ENCODE measurements at regions not wholly inside any gene's neighbourhood (a gene's known extent, or its start where the extent isn't known, plus 50 kb on each side); places are given as distances from the start of the nearest gene placed in this dataset.

DNA sequence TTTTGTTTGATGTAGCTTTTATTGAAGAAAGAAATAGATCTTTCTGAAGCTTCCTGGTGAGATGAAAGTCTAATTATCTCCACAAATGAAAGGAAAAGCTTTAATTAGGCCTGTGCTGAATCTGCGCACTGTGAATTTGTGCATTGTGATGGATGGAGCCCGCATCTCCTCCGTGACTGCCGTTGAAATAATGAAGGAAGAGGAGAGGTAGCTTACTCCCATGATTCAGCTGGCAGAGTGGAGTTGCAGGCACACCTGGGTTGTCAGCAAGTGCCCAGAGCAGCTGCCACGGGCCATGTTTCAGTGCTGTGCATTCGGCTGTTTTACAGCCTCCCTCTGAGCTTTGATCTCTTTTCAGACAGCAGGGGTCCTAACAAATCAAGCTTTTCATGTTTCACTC lies 735.3 kb upstream of the TENM3 start:
- peak; percentile 1 for DNase-seq

DNA sequence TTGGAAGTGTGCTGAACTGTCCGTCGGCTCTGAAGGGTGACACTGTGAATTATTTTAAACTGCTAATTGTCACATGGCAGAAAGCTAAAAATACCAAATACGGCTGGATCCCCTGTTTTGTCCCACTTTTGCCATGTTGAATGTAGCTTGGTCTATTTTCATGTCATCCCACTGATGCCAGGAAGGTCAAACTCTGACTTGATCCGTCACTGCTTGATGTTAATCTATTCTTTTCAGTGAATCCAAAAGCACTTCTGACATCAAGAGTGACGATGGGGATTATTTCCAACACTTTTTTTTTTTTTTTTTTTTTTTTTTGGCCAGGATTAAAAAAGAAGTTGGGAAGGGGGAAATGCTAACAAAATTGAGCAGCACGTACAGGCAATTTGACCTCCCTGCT lies 734.6 kb upstream of the TENM3 start:
- no peak for DNase-seq

DNA sequence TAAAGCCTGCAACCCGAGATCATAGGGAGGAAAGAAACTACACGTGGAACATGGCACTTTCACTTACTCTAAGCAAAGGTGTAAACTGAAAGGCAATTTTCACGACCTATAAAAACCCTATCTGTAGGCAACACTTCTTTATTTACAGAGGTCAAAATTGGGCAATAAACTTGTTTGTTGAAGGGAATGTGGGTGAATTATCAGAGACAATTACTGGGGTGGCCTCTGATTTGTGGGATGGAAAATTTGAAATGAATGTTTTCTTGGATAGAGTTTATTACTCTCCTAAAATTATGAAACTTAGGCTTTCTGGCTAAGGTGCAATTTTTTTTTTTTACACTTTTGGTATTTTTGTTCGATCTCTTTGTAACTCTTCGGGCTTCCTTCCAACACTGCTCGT lies 734.1 kb upstream of the TENM3 start:
- no peak for DNase-seq

DNA sequence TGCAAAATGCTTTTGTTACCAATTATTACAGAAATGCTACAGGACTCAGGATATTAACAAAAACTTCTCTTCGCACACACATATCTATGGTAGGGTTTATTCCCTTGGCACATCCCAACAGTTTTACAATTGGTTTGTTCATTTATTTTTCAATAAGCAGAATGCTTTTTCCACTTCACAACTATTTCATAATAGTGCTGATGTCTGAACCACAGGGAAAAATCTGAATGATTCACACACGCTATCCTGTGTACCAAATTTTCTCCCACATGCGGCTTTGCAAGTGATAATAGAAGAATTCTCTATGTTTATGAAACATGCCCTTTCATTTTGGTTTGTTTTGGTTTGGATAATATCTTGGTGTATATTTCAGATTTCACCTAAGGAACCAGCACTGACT lies 725.7 kb upstream of the TENM3 start:
- DNase-seq: no peak

DNA sequence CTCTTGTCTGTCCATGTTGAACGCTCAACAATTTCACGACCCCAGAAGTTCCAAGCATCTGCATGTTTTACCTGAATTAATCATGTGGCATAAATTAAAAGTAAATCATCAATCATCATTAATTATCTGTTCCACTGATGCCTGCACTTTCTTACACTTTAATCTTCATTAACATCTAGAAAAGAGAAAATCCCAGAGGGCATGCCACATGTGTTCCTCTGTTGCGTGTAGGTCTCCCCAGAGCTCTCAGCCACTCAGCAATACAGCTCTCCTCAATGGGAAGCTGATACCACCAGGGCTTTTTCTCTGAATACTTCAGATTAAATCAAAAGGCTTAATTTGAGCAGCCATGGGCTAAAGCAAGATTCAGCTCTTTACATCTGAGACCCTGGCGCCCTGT lies 722.4 kb upstream of the TENM3 start:
- no peak for DNase-seq

DNA sequence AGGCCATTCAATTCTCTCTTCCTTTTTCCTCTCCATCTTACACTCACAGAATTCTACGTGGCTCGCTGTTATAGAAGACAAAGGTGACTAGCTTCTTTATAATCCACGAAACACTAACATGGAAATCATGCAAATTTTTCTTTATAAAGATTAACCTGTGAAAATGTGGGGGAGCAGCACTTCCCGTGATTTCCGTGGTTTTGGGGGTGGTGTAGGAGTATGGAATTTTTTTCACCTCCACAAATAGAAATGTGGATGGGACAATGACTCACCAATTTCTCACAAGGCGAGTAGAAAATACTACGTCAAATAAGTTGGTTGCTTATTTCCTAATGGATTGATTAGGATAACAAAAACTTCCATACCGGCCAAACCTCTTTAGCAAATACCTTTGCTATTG lies 719.2 kb upstream of the TENM3 start:
- no peak for DNase-seq

DNA sequence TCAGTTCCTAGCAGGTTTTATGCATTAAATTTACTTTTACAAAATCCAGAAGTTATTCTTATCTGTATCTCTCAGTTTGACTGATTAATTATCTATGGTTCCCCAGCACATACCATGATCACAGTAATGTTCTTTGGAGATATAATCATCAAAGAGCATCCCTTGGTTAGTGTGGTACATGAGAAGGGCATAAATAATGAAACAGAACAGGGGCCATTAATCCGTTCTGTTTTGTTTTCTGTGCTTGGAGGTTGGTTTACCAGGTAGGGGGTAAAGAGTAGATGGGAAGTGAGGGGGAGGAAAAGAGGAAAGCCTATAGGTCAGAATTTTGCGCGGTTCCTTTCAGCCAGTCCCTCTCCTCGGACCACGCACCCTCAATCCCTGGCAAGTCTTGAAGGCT lies 718.7 kb upstream of the TENM3 start:
- DNase-seq: no peak

DNA sequence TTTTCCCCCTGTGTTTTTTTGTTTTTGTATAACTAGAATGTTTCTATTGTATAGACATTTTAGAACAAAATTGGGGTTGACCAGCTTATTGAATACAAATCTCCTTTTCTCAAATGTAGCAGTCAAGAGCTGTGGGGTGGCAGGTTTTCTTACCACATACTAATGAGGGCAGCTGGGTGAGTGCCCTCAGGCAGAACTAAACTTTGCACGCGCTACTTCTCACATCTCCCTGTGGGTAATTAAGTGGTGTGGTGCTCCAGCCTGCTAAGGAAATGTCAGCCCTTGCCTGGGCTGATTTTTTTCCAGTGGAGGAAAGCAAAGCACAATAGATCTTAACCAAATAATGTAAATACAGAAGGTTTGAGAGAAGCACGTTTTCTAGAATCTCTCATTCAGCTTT lies 717.6 kb upstream of the TENM3 start:
- DNase-seq: peak; percentile 20

DNA sequence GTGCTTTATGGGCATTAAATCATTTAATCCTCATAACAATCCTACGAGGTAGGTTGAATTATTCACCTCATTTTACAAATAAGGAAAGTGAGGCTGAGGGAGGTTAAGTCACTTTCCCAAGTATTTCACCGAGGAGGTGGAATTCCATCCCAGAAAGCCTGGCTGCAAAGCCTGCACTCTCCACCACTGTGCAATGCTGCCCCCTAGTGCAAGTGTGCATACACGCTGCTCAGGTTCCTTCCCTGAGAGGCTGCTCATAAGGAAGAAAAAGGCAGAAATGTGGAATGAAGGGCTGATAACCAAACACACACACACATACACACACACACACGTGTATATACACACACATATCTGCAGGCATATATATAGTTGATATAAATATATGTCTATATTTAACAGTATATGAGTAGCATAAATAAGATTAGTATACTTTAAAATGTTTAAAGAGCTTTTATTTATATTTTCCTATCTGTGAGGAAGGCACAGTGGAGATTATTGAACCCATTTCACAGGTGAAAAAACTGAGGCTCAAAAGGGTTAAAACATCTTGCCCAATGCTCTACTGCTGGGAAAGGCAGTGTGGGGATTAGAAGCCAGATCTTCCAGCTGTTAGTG lies 714.5 kb upstream of the TENM3 start:
- DNase-seq: peak; percentile 18

DNA sequence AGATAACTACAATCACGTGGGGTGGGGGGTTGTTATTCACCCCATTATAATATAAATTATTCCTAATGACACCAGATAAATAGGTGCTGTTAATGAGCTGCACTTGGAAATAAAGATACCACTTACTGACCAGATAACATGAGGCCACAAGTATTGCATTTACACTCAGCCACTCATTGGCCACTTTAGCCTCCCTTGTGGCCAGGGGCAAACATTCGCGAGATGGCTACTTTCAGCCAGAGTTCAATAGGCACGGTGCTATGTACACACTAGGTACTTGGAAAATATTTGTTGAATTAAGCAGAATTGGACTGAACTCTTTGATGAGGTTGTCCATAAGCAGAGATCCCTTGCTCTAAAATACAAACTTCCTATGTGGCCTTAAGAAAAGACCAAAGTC lies 713.7 kb upstream of the TENM3 start:
- DNase-seq: no peak

DNA sequence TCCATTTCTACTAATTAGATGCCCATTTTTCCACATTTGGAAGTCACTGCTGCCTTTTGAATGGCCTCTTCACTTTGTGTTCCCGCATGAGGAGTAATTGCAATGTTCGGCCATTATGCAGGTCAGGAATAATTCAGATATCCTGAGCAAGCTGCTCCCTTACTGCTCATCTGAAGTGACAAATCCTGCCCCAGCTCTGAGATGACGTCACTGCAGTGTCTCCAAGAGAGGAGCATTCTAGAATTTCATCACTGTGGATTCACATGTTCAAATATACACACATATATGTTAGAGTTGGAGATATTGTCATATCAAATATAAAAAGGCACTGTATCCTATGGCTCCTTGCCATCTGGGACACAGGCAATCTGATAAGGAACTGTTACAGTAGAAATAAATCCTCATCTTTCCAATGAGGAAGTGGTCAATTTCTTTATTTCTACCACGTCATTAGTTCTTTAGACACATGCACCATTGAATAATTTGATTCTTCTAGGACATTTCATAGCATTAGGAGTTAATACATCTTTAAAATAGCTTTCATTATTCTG lies 706.9 kb upstream of the TENM3 start:
- DNase-seq: no peak

DNA sequence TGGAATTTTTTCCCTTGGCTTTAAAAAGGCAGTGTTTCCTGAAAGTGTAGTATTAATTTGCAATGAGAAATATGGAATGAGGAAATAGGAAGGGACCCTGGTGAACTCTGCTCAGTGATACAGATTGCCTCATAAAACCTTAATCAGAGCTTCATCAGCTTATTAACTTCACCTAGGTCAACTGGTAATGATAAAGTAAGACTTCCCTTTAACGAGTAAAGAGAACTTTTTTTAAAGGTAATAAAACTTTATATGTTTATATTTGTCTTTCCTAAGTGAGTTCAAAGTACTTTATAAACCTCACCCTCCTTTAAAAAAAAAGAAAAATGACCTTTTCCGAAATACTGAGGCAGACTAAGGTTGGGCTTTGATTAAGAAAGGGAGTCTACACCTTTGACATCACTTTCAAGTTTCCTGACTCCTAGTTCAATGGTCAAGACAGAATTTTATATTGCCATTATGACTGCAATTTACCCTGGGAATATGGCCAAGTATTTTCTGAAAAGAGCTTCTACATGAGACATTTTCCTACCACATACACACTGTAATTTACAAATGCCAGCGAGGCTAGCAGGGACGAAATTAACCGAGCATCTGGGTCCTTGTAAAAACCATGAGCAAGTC lies 706.3 kb upstream of the TENM3 start:
- DNase-seq: no peak

DNA sequence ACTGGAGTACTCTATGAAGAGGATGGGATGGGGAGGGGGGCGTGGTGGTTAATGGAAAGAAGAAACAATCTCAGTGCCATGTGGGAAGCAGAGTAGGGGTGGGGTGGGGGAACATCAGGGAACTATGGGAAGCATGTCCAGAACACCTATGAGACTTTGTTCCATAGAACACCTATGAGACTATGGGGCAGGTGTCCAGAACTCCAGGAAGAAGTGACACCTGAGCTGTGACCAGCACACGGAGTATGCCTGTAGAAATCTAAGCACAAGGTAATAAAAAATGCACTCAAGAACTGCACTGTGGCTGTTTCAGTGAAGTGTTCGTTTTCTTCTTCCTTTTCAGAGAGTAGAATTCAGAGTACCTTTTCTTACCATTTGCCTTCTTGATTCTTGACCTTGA lies 704.8 kb upstream of the TENM3 start:
- DNase-seq: no peak

DNA sequence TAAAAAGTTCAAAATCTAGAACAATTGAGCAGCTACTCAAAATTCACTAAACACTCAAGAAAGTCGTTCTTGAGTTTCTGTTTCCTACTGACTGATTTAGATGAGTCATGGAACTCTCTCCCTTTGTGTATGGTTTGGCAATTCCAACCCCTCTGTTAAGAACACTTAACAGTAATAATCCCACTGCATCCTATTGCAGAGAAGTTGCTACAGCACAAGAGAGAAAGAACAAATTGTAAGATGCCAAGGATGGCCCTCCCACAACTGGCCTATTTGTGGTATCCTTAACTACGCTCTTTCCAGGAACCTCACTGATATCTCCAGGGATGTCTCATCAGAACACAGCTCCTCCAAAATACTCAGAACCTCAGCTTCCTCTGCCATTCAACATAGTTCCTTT lies 701.8 kb upstream of the TENM3 start:
- DNase-seq: no peak

DNA sequence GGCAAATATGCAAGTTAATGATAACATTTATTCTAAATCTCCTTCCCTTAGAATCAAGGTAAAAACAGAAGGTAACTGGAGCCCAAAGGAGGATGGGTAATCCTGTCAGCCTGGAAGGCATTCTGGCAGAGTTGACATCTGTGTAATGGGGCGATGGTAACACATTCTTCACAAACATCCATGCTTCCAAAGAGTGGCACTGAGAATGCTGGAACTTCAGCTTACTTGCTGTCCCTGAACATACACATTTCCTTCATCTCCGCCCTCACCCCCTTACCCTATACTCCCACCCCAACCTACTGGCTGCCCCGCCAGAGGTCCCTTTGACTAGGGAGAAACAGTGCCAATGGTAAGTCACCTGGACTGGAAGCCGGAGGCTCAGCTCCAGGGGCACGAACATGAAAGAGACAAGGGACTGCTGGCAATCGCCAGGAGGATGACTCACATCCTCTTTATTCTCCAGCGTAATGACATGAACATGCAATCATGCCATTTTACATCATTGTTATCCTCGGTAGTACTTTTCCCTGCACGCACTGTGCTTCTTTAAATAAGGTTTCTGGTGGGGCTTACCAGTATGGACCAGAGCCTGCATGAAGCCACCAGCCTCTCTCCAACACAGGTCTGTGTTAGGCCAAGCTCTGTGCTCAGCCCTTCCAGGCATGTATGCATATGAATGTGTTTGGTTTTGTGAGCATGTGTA lies 694.2 kb upstream of the TENM3 start:
- DNase-seq: no peak

DNA sequence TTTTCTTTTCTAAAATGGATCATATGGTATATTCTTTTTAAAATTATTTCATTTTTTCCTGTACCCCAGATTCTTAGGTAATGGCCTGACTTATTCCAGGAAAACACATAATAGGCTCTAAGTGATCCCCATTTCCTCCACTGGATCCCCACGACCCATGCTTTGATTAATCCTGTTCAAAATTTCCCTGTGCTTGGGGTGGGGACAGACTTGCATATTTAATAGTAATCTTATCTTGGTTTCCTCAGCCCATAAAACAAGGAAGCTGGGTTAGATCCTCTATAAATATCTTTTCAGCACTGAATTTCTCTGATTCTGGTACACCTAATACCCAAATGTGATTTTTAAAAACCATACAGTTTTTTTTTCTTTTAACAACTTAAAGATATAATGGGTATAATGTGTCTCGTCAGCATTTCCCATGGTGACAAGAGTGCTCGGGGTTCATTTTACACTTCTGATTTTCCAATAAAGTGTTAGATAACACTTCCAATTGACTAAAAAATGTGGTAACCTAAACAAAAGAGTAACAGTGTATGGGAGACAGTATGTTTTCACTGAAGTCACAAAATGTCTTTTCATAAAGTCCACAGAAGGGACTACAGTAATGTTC lies 693.5 kb upstream of the TENM3 start:
- DNase-seq: no peak

DNA sequence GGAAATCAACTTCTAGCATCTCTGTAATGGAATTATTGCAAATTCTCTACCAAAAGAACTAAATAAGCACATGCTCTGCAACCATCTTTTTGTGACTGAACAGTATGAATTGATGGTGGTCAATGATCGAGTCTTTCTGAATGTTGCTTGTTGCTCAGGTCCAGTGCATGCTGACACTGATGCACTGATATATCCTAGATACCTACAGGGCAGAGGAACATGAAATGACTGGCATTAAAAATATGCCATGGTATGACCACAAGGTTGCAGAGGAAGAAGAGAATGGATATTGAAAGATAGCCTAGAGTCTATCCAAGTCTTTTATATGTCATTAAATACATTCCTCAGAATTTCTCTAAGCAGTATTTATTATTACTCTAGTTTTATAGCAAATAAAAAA lies 692.8 kb upstream of the TENM3 start:
- DNase-seq: no peak

DNA sequence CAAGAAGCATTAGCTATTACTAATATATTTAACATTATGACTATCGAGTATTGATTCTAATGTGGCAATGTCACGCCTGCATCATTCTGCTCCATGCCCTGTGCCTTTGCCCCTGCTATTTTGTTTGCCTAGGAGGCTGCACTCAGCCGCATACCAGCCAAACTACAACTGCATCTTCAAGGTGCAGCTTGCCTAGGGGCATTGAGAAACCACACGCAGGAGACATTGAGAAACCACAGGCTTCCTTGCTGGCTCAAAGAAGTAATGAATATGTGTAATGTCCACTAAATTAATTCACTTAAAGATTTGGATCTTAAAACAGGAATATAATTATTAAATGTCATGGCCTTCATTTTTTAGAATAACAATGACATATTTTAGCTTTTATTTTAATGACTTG lies 683.6 kb upstream of the TENM3 start:
- DNase-seq: no peak

DNA sequence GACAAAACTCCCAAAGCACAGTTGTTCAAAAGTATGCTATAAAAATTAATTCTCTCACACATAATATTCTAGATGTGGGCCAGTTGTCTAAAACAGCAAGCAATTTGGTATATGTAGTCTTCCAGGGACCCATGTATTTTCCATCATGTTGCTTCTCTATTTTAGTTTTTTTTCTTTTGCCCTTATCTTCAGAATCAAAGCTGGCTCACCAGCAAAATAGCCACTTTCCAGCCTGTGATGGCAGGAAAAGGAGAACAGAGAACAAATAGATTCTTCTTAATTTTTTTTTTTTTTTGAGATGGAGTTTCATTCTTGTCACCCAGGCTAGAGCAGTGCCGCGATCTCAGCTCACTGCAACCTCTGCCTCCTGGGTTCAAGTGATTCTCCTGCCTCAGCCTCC lies 680.8 kb upstream of the TENM3 start:
- DNase-seq: no peak

DNA sequence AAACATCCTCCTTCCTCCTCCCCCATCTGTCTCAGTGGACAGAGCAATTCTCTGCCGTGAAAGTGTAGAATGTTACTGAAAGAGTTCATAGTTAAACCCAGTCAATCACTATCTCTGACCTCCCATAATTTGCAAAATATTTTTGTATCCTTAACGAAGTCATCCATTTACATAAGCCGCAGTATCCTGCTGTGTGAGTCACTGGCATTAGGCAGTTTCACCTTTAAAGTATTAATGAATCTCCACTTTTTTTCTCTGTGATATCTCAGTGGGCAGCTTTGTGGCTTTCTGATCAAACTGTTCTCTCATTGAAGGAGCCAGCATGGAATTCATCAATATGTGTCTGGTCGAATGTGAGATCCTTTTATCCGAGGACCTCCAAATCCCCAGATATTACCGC lies 678.6 kb upstream of the TENM3 start:
- DNase-seq: no peak

DNA sequence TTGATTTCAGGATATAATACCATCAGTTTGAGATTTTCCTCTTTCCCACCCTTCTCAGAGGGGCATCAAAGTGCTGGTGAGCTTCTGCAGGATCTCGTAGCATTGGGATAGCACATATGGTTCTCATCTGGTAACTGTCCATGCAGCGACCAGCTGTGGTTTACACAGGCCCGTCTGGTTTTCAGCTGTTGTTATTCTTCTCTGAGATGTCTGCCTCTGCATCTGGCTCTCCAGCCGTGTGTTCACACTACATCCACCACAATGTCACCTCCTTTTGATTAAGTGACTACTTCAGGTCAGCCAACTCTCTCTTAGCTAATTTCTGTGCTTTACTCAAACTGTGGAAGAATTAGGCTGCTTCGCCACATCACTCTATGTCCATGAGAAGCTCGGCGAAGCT lies 676.7 kb upstream of the TENM3 start:
- DNase-seq: no peak

DNA sequence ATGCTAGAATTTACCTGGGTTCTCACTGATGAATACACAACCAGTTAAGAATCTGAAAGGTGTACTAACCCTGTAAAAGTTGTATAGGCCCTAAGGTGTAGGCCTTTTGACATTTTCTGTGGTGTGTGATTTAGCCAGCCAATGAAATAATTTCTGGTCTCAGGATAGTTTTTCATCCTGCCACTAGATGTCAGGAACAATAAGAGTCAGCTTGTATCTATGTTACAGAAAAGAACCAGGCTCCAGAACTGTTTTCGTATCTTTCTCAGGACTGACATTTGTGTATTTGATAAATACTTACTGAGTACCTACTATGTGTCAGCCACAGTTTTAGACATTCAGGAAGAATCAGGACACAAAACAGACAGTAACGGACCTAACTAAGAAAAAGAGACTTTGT lies 673.6 kb upstream of the TENM3 start:
- peak; percentile 0 for DNase-seq

DNA sequence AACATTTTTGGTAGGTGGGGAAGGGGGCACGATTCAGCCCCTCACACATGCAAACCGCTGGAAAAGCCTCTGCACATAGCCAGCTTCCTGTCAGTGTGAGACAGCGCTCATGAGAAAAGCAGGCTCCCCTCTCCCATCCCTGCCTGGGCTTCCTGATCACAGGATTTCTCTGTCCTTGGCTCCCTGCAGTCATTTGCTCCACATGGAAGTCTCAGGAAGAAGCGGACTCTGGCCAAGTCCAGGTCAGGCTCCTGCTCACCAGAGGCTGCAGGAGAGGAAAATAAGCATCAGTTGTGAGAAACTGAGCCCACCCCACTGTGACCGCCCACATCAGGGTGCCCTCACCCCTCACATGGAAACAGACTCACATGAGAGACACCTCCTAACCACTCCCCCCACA lies 664.3 kb upstream of the TENM3 start:
- no peak for DNase-seq

DNA sequence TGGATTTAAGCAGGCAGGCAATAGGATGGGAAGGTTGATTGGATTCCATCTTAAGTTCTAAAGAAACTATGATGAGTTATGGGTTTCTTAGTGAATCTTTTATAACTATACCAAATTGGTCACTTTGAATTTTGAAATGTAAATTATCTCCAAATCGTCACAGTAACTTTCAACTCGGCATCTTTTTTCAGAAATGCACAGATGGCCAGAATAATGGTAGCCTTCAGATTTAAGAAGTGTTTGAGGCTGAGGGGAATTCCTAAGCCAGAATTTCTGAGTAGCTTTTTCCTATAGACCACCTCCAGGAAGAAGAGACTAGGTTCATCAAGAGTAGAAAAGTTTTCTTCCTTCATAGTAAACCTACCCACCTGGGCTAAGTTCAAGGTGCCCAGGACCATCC lies 663.7 kb upstream of the TENM3 start:
- DNase-seq: no peak
